Caco-2 (cell line): ENCODE measurements at regions not wholly inside any gene's neighbourhood (a gene's known extent, or its start where the extent isn't known, plus 50 kb on each side); places are given as distances from the start of the nearest gene placed in this dataset.

Experiments
- BruUV-seq: library from RNA; stranded (reverse); fragments of 400-500 nt; replicated peaks from 2 replicates; lab custom pipeline; 2021; lab: Mats Ljungman, UMichigan
- CTCF ChIA-PET: fragments of 300-600 bp; sonication (Branson Sonifier 250); formaldehyde crosslinking; loops from one replicate; lab custom pipeline; 2022; ENCODE audit warnings: antibody characterized with exemption; lab: Charles Lee
- POLR2A ChIA-PET: fragments of 300-600 bp; sonication (Branson Sonifier 250); formaldehyde crosslinking; loops from one replicate; lab custom pipeline; 2022; ENCODE audit warnings: antibody characterized with exemption; lab: Charles Lee
- DNase-seq, 2 experiments: peaks; one replicate each; pipeline versions ENCODE4 v3.0.0 to v3.0.0-alpha.2; 2020 to 2022
- H3K27me3 ChIP-seq: replicated peaks from 2 replicates; pipeline ENCODE4 v1.6.0; 2011; ENCODE audit warnings: low read length; ENCODE audit not compliant: control insufficient read depth, insufficient read depth
- H3K36me3 ChIP-seq: 2 replicates; pipeline ENCODE4 v1.5.1; 2011; ENCODE audit warnings: low read length; ENCODE audit not compliant: control insufficient read depth, insufficient read depth
- H3K4me1 ChIP-seq: fragments of 250-450 bp; sonication (Bioruptor Pico); 2 replicates; pipeline ENCODE4 v1.5.1; 2020; ENCODE audit warnings: mild to moderate bottlenecking
- H3K4me3 ChIP-seq: 2 replicates; pipeline ENCODE4 v1.5.1; 2011; ENCODE audit warnings: low read depth, mild to moderate bottlenecking, control low read depth, low read length
- H3K9me3 ChIP-seq: fragments of 250-450 bp; sonication (Bioruptor Pico); 2 replicates; pipeline ENCODE4 v1.5.1; 2020; ENCODE audit warnings: mild to moderate bottlenecking, moderate library complexity
- H3K27ac Mint-ChIP-seq: one replicate; pipeline ENCODE4 v1.8.0; 2022; ENCODE audit warnings: mixed read lengths; ENCODE audit not compliant: unreplicated experiment
- H3K27me3 Mint-ChIP-seq: one replicate; pipeline ENCODE4 v1.8.0; 2022; ENCODE audit warnings: mixed read lengths; ENCODE audit not compliant: insufficient read depth, unreplicated experiment
- H3K36me3 Mint-ChIP-seq: one replicate; pipeline ENCODE4 v1.8.0; 2022; ENCODE audit warnings: mild to moderate bottlenecking, mixed read lengths; ENCODE audit not compliant: insufficient read depth, unreplicated experiment
- H3K4me1 Mint-ChIP-seq: one replicate; pipeline ENCODE4 v1.8.0; 2022; ENCODE audit warnings: low read depth, mixed read lengths; ENCODE audit not compliant: unreplicated experiment
- H3K4me3 Mint-ChIP-seq: one replicate; pipeline ENCODE4 v1.8.0; 2022; ENCODE audit warnings: mild to moderate bottlenecking, moderate library complexity, mixed read lengths; ENCODE audit not compliant: unreplicated experiment
- H3K9me3 Mint-ChIP-seq: one replicate; pipeline ENCODE4 v1.8.0; 2022; ENCODE audit warnings: mixed read lengths; ENCODE audit not compliant: unreplicated experiment
- CTCF ChIP-seq, 2 experiments: fragments of 200-600 bp in 1 of 2; IDR thresholded peaks; 1 replicate in 1 of 2; 2 replicates in 1 of 2; pipeline versions ENCODE4 v1.5.1 to v1.8.0; 2011 to 2022; ENCODE audit warnings: antibody characterized with exemption in 1 of 2, control low read depth in 1 of 2, inconsistent platforms in 1 of 2, low read depth in 1 of 2, low read length in 1 of 2, mild to moderate bottlenecking in 1 of 2, moderate library complexity in 1 of 2; ENCODE audit not compliant: insufficient read depth in 1 of 2, severe bottlenecking in 1 of 2, unreplicated experiment in 1 of 2
- intact Hi-C: fragments of 100-400 bp; cut with micrococcal nuclease; formaldehyde crosslinking; loops from one replicate; pipeline ENCODE4 v1.10.0; 2022; ENCODE audit not compliant: unreplicated experiment

- H3K4me3 Mint-ChIP-seq, result no peak overlapping the region
Measured at GRCh38 chr2:43082111-43082894, 144.1 kb downstream of the ZFP36L2 start.

GRCh38 chr2:43081131-43081765, 145.2 kb downstream of the ZFP36L2 start:
- Histone ChIP-seq H3K4me1 (peaks cover 31% of the 10 kb centered on the region), H3K27me3 (no peaks in the 10 kb centered on the region), H3K4me3 (no peak overlapping the region), H3K9me3 (no peaks in the 10 kb centered on the region), H3K36me3 (no peaks in the 10 kb centered on the region)
- Mint-ChIP-seq H3K9me3 (no peaks in the 10 kb centered on the region), H3K36me3 (no peaks in the 10 kb centered on the region), H3K4me3 (no peak overlapping the region), H3K4me1 (peaks cover 26% of the 10 kb centered on the region), H3K27me3 (no peaks in the 10 kb centered on the region), H3K27ac (no peak overlapping the region)
- TF ChIP-seq CTCF (IDR thresholded peaks at IDR 0.05; ENCODE audit: insufficient read depth in 1 of 2, low read depth in 1 of 2, low read length in 1 of 2, severe bottlenecking in 1 of 2, unreplicated experiment in 1 of 2), result no peak
- no peak for DNase-seq
- ChIA-PET CTCF (no interaction called here), POLR2A (no interaction called here)
- intact Hi-C loops, result no loop called here
- no TSS peak for BruUV-seq

More at GRCh38 chr2:43082111-43082894, 144.1 kb downstream of the ZFP36L2 start:
- Mint-ChIP-seq H3K27ac (no peak overlapping the region), H3K36me3 (peaks cover 2% of the 10 kb centered on the region), H3K27me3 (no peaks in the 10 kb centered on the region), H3K4me1 (peaks cover 36% of the 10 kb centered on the region), H3K9me3 (no peaks in the 10 kb centered on the region)
- H3K9me3 ChIP-seq, result no peaks in the 10 kb centered on the region
- intact Hi-C loops, result no loop called here
- CTCF ChIA-PET, result interaction anchor here (0.5 kb wide), 1 partner anchor 483 kb away, joined by 3 read pairs; no protein-coding TSS in a partner anchor
- no peak overlapping the region for H3K4me3 ChIP-seq
- no peak for TF ChIP-seq CTCF (IDR thresholded peaks at IDR 0.05; ENCODE audit: insufficient read depth in 1 of 2, low read depth in 1 of 2, low read length in 1 of 2, severe bottlenecking in 1 of 2, unreplicated experiment in 1 of 2)
- no TSS peak for BruUV-seq
- no peaks in the 10 kb centered on the region for H3K27me3 ChIP-seq
- POLR2A ChIA-PET, result no interaction called here
- DNase-seq, result no peak
- H3K4me1 ChIP-seq, result peaks cover 41% of the 10 kb centered on the region
- H3K36me3 ChIP-seq, result no peaks in the 10 kb centered on the region

GRCh38 chr2:43080571-43081021, 145.8 kb downstream of the ZFP36L2 start:
- CTCF ChIA-PET, result no interaction called here
- peaks cover 26% of the 10 kb centered on the region for H3K4me1 ChIP-seq
- Mint-ChIP-seq H3K4me3 (no peak overlapping the region), H3K27ac (no peak overlapping the region), H3K9me3 (no peaks in the 10 kb centered on the region), H3K27me3 (no peaks in the 10 kb centered on the region), H3K36me3 (no peaks in the 10 kb centered on the region), H3K4me1 (peaks cover 24% of the 10 kb centered on the region)
- POLR2A ChIA-PET, result no interaction called here
- intact Hi-C loops, result no loop called here
- H3K36me3 ChIP-seq, result no peaks in the 10 kb centered on the region
- no peak for TF ChIP-seq CTCF (IDR thresholded peaks at IDR 0.05; ENCODE audit: insufficient read depth in 1 of 2, low read depth in 1 of 2, low read length in 1 of 2, severe bottlenecking in 1 of 2, unreplicated experiment in 1 of 2)
- H3K4me3 ChIP-seq, result no peak overlapping the region
- no TSS peak for BruUV-seq
- no peaks in the 10 kb centered on the region for H3K27me3 ChIP-seq
- no peak for DNase-seq
- no peaks in the 10 kb centered on the region for H3K9me3 ChIP-seq
